ENCODE measurements at regions not wholly inside any gene's neighbourhood (a gene's known extent, or its start where the extent isn't known, plus 50 kb on each side); places are given as distances from the start of the nearest gene placed in this dataset.
"Not testable (repeated sequence)": the region's sequence is repeated elsewhere in the genome, so short reads cannot be mapped to it uniquely, and the experiment has no call there.

- H3K27ac ChIP-seq (ENCODE audit: low read depth): no peak overlapping the region
- WGBS: 84% methylated on average over 6 of the region's 6 CpGs
- H3K4me1 ChIP-seq (ENCODE audit: insufficient read depth): no peaks in the 10 kb centered on the region
- H3K4me3 ChIP-seq (ENCODE audit: low read depth, low read length): no peak overlapping the region
- DNase-seq (ENCODE audit: extremely low spot score): no peak
- H3K36me3 ChIP-seq (ENCODE audit: insufficient read depth): no peaks in the 10 kb centered on the region
These were observed 1007.1 kb upstream of the WWC1 start for GRCh38 chr5:167284222-167284890.

- no peak overlapping the region for H3K4me3 ChIP-seq (ENCODE audit: low read depth, low read length)
- H3K27ac ChIP-seq (ENCODE audit: low read depth): no peak overlapping the region
- no peaks in the 10 kb centered on the region for H3K36me3 ChIP-seq (ENCODE audit: insufficient read depth)
- H3K4me1 ChIP-seq (ENCODE audit: insufficient read depth): no peaks in the 10 kb centered on the region
- DNase-seq (ENCODE audit: extremely low spot score): no peak
- 30% methylated on average over 5 of the region's 5 CpGs for WGBS
These were observed 1005.9 kb upstream of the WWC1 start for GRCh38 chr5:167285591-167285990.

GRCh38 chr5:167286891-167287290, 1004.6 kb upstream of the WWC1 start:
- 99% methylated on average over 1 of the region's 1 CpG for WGBS
- H3K36me3 ChIP-seq (ENCODE audit: insufficient read depth): no peaks in the 10 kb centered on the region
- no peak for DNase-seq (ENCODE audit: extremely low spot score)
- no peak overlapping the region for H3K4me3 ChIP-seq (ENCODE audit: low read depth, low read length)
- H3K4me1 ChIP-seq (ENCODE audit: insufficient read depth): no peaks in the 10 kb centered on the region
- H3K27ac ChIP-seq (ENCODE audit: low read depth): no peak overlapping the region

GRCh38 chr5:167290478-167290877, 1001.0 kb upstream of the WWC1 start:
- Histone ChIP-seq H3K4me1 (ENCODE audit: insufficient read depth) (no peaks in the 10 kb centered on the region), H3K4me3 (ENCODE audit: low read depth, low read length) (no peak overlapping the region), H3K27ac (ENCODE audit: low read depth) (no peak overlapping the region), H3K36me3 (ENCODE audit: insufficient read depth) (no peaks in the 10 kb centered on the region)
- no peak for DNase-seq (ENCODE audit: extremely low spot score)
- 94% methylated on average over 1 of the region's 1 CpG for WGBS

GRCh38 chr5:167294882-167295680, 996.4 kb upstream of the WWC1 start:
- Histone ChIP-seq H3K27ac (ENCODE audit: low read depth) (no peak overlapping the region), H3K36me3 (ENCODE audit: insufficient read depth) (no peaks in the 10 kb centered on the region), H3K4me3 (ENCODE audit: low read depth, low read length) (no peak overlapping the region), H3K4me1 (ENCODE audit: insufficient read depth) (peaks cover 1% of the 10 kb centered on the region)
- peak; percentile 39 for DNase-seq (ENCODE audit: extremely low spot score)
- 45% methylated on average over 3 of the region's 3 CpGs for WGBS

GRCh38 chr5:167295681-167296005, 995.8 kb upstream of the WWC1 start:
- no peak overlapping the region for H3K4me3 ChIP-seq (ENCODE audit: low read depth, low read length)
- peaks cover 1% of the 10 kb centered on the region for H3K4me1 ChIP-seq (ENCODE audit: insufficient read depth)
- WGBS: 80% methylated on average over 2 of the region's 2 CpGs
- no peak for DNase-seq (ENCODE audit: extremely low spot score)
- H3K36me3 ChIP-seq (ENCODE audit: insufficient read depth): no peaks in the 10 kb centered on the region
- H3K27ac ChIP-seq (ENCODE audit: low read depth): no peak overlapping the region

GRCh38 chr5:167296066-167296465, 995.4 kb upstream of the WWC1 start:
- Histone ChIP-seq H3K36me3 (ENCODE audit: insufficient read depth) (no peaks in the 10 kb centered on the region), H3K4me1 (ENCODE audit: insufficient read depth) (peaks cover 1% of the 10 kb centered on the region), H3K4me3 (ENCODE audit: low read depth, low read length) (no peak overlapping the region), H3K27ac (ENCODE audit: low read depth) (no peak overlapping the region)
- 80% methylated on average over 5 of the region's 5 CpGs for WGBS
- no peak for DNase-seq (ENCODE audit: extremely low spot score)

- H3K27ac ChIP-seq (ENCODE audit: low read depth): no peak overlapping the region
- peaks cover 1% of the 10 kb centered on the region for H3K4me1 ChIP-seq (ENCODE audit: insufficient read depth)
- H3K36me3 ChIP-seq (ENCODE audit: insufficient read depth): no peaks in the 10 kb centered on the region
- DNase-seq (ENCODE audit: extremely low spot score): no peak
- no peak overlapping the region for H3K4me3 ChIP-seq (ENCODE audit: low read depth, low read length)
- WGBS: 93% methylated on average over 1 of the region's 1 CpG
These were observed 994.8 kb upstream of the WWC1 start for GRCh38 chr5:167296661-167297060.

GRCh38 chr5:167299861-167300260, 991.6 kb upstream of the WWC1 start:
- H3K4me1 ChIP-seq (ENCODE audit: insufficient read depth); DNase-seq (ENCODE audit: extremely low spot score); H3K4me3 ChIP-seq (ENCODE audit: low read depth, low read length); H3K27ac ChIP-seq (ENCODE audit: low read depth); H3K36me3 ChIP-seq (ENCODE audit: insufficient read depth): not testable (repeated sequence)
- 62% methylated on average over 7 of the region's 7 CpGs for WGBS

GRCh38 chr5:167303582-167303981, 987.9 kb upstream of the WWC1 start:
- H3K27ac ChIP-seq (ENCODE audit: low read depth): no peak overlapping the region
- no peaks in the 10 kb centered on the region for H3K4me1 ChIP-seq (ENCODE audit: insufficient read depth)
- no peaks in the 10 kb centered on the region for H3K36me3 ChIP-seq (ENCODE audit: insufficient read depth)
- 92% methylated on average over 3 of the region's 3 CpGs for WGBS
- H3K4me3 ChIP-seq (ENCODE audit: low read depth, low read length): no peak overlapping the region
- DNase-seq (ENCODE audit: extremely low spot score): no peak

GRCh38 chr5:167304834-167305469, 986.5 kb upstream of the WWC1 start:
- no peak overlapping the region for H3K4me3 ChIP-seq (ENCODE audit: low read depth, low read length)
- no peaks in the 10 kb centered on the region for H3K36me3 ChIP-seq (ENCODE audit: insufficient read depth)
- no peaks in the 10 kb centered on the region for H3K4me1 ChIP-seq (ENCODE audit: insufficient read depth)
- no peak overlapping the region for H3K27ac ChIP-seq (ENCODE audit: low read depth)
- 75% methylated on average over 6 of the region's 6 CpGs for WGBS
- no peak for DNase-seq (ENCODE audit: extremely low spot score)

GRCh38 chr5:167305591-167306213, 985.7 kb upstream of the WWC1 start:
- no peak for DNase-seq (ENCODE audit: extremely low spot score)
- Histone ChIP-seq H3K36me3 (ENCODE audit: insufficient read depth) (no peaks in the 10 kb centered on the region), H3K27ac (ENCODE audit: low read depth) (no peak overlapping the region), H3K4me3 (ENCODE audit: low read depth, low read length) (no peak overlapping the region), H3K4me1 (ENCODE audit: insufficient read depth) (no peaks in the 10 kb centered on the region)
- WGBS: 77% methylated on average over 9 of the region's 9 CpGs

- no peak for DNase-seq (ENCODE audit: extremely low spot score)
- Histone ChIP-seq H3K27ac (ENCODE audit: low read depth) (no peak overlapping the region), H3K4me1 (ENCODE audit: insufficient read depth) (no peaks in the 10 kb centered on the region), H3K4me3 (ENCODE audit: low read depth, low read length) (no peak overlapping the region), H3K36me3 (ENCODE audit: insufficient read depth) (no peaks in the 10 kb centered on the region)
- WGBS: 73% methylated on average over 4 of the region's 4 CpGs
These were observed 984.4 kb upstream of the WWC1 start for GRCh38 chr5:167307042-167307441.

GRCh38 chr5:167308466-167308865, 983.0 kb upstream of the WWC1 start:
- Histone ChIP-seq H3K36me3 (ENCODE audit: insufficient read depth) (no peaks in the 10 kb centered on the region), H3K27ac (ENCODE audit: low read depth) (no peak overlapping the region), H3K4me3 (ENCODE audit: low read depth, low read length) (no peak overlapping the region), H3K4me1 (ENCODE audit: insufficient read depth) (no peaks in the 10 kb centered on the region)
- DNase-seq (ENCODE audit: extremely low spot score): no peak
- WGBS: 58% methylated on average over 5 of the region's 5 CpGs
